GM10266 (cell line): ENCODE measurements at regions not wholly inside any gene's neighbourhood (a gene's known extent, or its start where the extent isn't known, plus 50 kb on each side); places are given as distances from the start of the nearest gene placed in this dataset.

Experiments used
- DNase-seq: peaks from one replicate; pipeline ENCODE4 v3.0.0; 2012; ENCODE audit errors: extremely low spot score
- CTCF ChIP-seq: IDR thresholded peaks from 2 replicates; pipeline ENCODE4 v1.5.1; 2012; ENCODE audit warnings: mild to moderate bottlenecking, low read depth; ENCODE audit not compliant: control insufficient read depth, insufficient read depth; ENCODE audit errors: missing control alignments

GRCh38 chr13:107373551-107373950 lies 805.6 kb upstream of the ARGLU1 start:
- DNase-seq, result no peak
- no peak for TF ChIP-seq CTCF

GRCh38 chr13:107370015-107370785 lies 802.3 kb upstream of the ARGLU1 start:
- no peak for TF ChIP-seq CTCF
- DNase-seq, result no peak

GRCh38 chr13:107367258-107367657 lies 799.3 kb upstream of the ARGLU1 start:
- TF ChIP-seq CTCF, result no peak
- DNase-seq, result no peak

- TF ChIP-seq CTCF, result no peak
Measured at GRCh38 chr13:107365466-107366215, 797.7 kb upstream of the ARGLU1 start.

GRCh38 chr13:107364658-107365057 lies 796.7 kb upstream of the ARGLU1 start:
- no peak for TF ChIP-seq CTCF

More at GRCh38 chr13:107365466-107366215, 797.7 kb upstream of the ARGLU1 start:
- DNase-seq, result no peak

GRCh38 chr13:107361666-107362065 lies 793.7 kb upstream of the ARGLU1 start:
- DNase-seq, result no peak
- TF ChIP-seq CTCF, result no peak

More at GRCh38 chr13:107364658-107365057, 796.7 kb upstream of the ARGLU1 start:
- DNase-seq, result no peak

GRCh38 chr13:107360010-107360409 lies 792.1 kb upstream of the ARGLU1 start:
- DNase-seq, result no peak
- no peak for TF ChIP-seq CTCF
